BLaER1 (cell line): ENCODE measurements at regions not wholly inside any gene's neighbourhood (a gene's known extent, or its start where the extent isn't known, plus 50 kb on each side); places are given as distances from the start of the nearest gene placed in this dataset.

Experiments used
- H3K27ac ChIP-seq: shearing (Covaris generic); formaldehyde crosslinking; 2 replicates; pipeline ENCODE4 v1.8.1; 2022
- H3K27me3 ChIP-seq: shearing (Covaris generic); formaldehyde crosslinking; 2 replicates; pipeline ENCODE4 v1.8.1; 2022
- H3K36me3 ChIP-seq: shearing (Covaris generic); formaldehyde crosslinking; 2 replicates; pipeline ENCODE4 v1.8.1; 2022
- H3K4me1 ChIP-seq: shearing (Covaris generic); formaldehyde crosslinking; 2 replicates; pipeline ENCODE4 v1.8.1; 2022
- H3K4me2 ChIP-seq: shearing (Covaris generic); formaldehyde crosslinking; 2 replicates; pipeline ENCODE4 v1.8.1; 2022
- H3K4me3 ChIP-seq: shearing (Covaris generic); formaldehyde crosslinking; 2 replicates; pipeline ENCODE4 v1.8.1; 2022
- H3K9ac ChIP-seq: shearing (Covaris generic); formaldehyde crosslinking; 2 replicates; pipeline ENCODE4 v1.8.1; 2022
- H3K9me3 ChIP-seq: shearing (Covaris generic); formaldehyde crosslinking; 2 replicates; pipeline ENCODE4 v1.8.1; 2022
- H4K20me1 ChIP-seq: shearing (Covaris generic); formaldehyde crosslinking; 2 replicates; pipeline ENCODE4 v1.8.1; 2022
- Cebpa-rat ChIP-seq: shearing (Covaris generic); IDR thresholded peaks from 2 replicates; pipeline ENCODE4 v1.8.1; 2022

DNA sequence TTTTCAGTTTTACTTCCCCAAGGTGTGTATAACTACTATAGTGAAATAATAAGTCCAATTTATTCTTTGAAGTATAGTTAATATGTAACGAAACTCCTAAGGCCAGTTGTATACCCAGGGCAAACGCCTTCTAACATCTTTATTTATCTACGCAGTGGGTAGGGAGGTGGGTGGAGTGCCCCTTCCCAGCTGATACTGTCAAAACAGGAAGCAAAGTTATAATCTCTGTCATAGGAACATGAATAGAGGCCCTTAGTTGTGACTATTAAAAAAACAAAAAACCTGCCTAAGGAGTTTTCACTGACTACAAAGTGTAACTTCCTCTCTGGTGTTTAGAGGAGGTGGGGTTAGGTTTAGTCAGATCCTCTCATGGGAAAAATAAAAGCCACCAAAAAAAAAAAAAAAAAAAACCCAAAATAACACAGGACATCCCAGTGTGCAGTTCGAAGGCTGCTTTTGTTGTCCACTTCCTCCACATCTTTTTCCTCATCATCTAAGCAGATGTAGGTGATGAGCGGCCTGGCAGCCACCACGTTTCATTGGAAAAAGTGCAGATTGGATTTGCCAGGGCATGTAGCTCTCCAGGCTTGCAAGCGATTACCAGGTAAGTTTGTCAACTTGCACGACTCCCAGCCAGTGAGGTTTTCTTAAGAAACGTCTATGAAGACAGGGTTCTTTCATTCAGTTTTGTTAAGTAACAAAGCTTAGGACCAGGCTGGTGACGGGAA, 58.7 kb downstream of the UTRN start:
- Histone ChIP-seq H3K4me3 (peak overlapping the region; percentile 70), H3K4me1 (peaks cover 72% of the 10 kb centered on the region), H3K27ac (peak overlapping the region; percentile 88), H4K20me1 (no peaks in the 10 kb centered on the region), H3K27me3 (no peaks in the 10 kb centered on the region), H3K9me3 (no peaks in the 10 kb centered on the region), H3K4me2 (peak overlapping the region; percentile 98), H3K9ac (peak overlapping the region; percentile 85), H3K36me3 (no peaks in the 10 kb centered on the region)
- TF ChIP-seq Cebpa-rat, result no peak

DNA sequence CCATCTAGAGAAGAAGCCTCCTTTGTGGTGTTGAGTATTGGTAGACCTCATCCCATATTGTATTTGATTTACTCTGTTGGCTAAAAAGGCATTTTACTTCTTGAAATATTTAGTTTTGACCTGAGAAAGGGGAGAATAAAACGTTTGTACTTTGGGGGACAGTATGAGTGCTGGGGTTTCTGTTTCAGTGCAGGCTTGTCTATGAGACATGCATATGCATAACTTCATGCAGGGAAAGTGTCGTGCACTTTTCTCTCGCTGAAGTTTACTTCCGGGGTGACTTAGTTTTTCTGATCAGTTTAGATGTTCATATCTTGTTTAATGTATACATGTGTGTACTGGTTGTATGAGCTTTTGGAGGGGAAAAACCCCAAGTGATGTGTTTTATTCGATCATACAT, 59.5 kb downstream of the UTRN start:
- no peaks in the 10 kb centered on the region for H3K36me3 ChIP-seq
- H3K9me3 ChIP-seq, result no peaks in the 10 kb centered on the region
- peaks cover 72% of the 10 kb centered on the region for H3K4me1 ChIP-seq
- no peaks in the 10 kb centered on the region for H4K20me1 ChIP-seq
- peak overlapping the region; percentile 88 for H3K27ac ChIP-seq
- H3K4me2 ChIP-seq, result peak overlapping the region; percentile 98
- no peaks in the 10 kb centered on the region for H3K27me3 ChIP-seq
- peak overlapping the region; percentile 70 for H3K4me3 ChIP-seq
- no peak for TF ChIP-seq Cebpa-rat
- peak overlapping the region; percentile 85 for H3K9ac ChIP-seq

DNA sequence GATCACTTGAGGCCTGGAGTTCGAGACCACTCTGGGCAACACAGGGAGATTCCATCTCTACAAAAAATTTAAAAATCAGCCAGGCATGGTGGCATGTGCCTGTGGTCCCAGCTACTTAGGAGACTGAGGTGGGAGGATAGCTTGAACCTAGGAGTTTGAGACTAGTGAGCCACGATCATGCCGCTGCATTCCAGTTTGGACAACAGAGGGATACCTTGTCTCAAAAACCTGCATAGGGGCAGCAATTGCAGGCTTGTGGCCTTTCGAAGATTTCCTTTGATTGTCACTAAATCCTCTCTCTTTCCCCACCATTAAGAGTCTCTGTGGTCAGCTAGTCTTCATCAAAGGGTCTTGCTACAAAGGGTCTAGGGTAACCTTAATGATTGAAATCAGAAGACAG, 60.3 kb downstream of the UTRN start:
- Histone ChIP-seq H4K20me1 (no peaks in the 10 kb centered on the region), H3K9me3 (no peaks in the 10 kb centered on the region), H3K27me3 (no peaks in the 10 kb centered on the region), H3K4me1 (peaks cover 79% of the 10 kb centered on the region), H3K4me2 (peak overlapping the region; percentile 98), H3K9ac (peak overlapping the region; percentile 85), H3K4me3 (peak overlapping the region; percentile 70), H3K27ac (peak overlapping the region; percentile 88), H3K36me3 (no peaks in the 10 kb centered on the region)
- no peak for TF ChIP-seq Cebpa-rat

DNA sequence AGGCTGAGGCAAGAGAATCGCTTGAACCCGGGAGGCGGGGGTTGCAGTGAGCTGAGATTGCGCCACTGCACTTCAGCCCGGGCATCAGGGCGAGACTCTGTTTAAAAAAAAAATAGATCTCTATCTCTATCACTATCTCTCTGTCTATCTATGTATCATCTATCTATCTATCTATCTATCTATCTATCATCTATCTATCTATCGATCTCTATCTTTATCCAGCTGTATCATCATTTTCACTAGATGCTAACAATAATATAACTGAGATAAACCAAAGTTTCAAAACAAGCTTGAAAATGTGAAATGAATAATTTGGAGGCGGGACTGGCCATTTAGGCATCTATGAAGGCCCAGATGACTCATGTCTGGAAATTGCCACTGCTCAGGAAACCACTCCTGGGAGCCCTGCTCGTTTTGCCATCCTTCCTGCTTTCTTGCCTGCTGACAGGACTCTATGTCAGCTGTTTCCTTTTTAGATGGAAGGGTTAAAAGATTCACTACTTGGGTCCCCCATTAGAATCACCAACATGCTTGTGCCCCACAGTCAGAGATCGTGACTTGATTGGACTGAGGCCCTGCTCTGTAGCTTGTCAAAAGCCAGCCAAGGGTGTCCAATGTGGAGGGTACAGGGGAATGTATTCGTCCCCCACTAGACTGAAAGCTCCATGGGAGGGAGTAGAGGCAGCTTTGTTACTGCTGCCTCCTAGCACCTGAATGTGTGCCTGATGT, 61.7 kb downstream of the UTRN start:
- H4K20me1 ChIP-seq, result peaks cover 7% of the 10 kb centered on the region; the same call in 1 of the 2 replicates
- H3K9ac ChIP-seq, result no peak overlapping the region
- H3K4me3 ChIP-seq, result 0 out of 2 replicates have a peak overlapping the region, but pooled peaks have one; percentile 18
- no peaks in the 10 kb centered on the region for H3K9me3 ChIP-seq
- H3K4me1 ChIP-seq, result peaks cover 86% of the 10 kb centered on the region
- no peak for TF ChIP-seq Cebpa-rat
- peak overlapping the region; percentile 94; the same call in 1 of the 2 replicates for H3K27ac ChIP-seq
- H3K36me3 ChIP-seq, result no peaks in the 10 kb centered on the region
- peak overlapping the region; percentile 98 for H3K4me2 ChIP-seq
- no peaks in the 10 kb centered on the region for H3K27me3 ChIP-seq

DNA sequence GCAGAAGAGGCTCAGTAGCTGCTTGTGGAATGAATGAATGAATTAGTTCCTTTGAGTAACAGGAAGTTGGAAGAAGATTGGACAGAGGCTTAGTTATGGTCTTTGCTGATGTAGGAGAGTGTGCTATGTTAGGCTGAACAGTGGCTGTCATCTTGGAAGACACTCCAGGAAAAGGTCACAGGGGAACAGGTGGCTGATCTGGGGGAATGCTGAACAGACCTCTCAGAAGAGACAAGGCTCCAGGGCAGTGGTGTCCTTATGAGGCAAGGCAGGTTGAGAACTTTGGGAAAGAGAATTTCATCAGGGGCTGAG, 62.3 kb downstream of the UTRN start:
- Histone ChIP-seq H3K9me3 (no peaks in the 10 kb centered on the region), H4K20me1 (peaks cover 12% of the 10 kb centered on the region), H3K4me2 (peak overlapping the region; percentile 98), H3K36me3 (no peaks in the 10 kb centered on the region), H3K27me3 (no peaks in the 10 kb centered on the region), H3K4me3 (0 out of 2 replicates have a peak overlapping the region, but pooled peaks have one; percentile 18), H3K9ac (no peak overlapping the region), H3K27ac (peak overlapping the region; percentile 94), H3K4me1 (peaks cover 88% of the 10 kb centered on the region)
- no peak for TF ChIP-seq Cebpa-rat

DNA sequence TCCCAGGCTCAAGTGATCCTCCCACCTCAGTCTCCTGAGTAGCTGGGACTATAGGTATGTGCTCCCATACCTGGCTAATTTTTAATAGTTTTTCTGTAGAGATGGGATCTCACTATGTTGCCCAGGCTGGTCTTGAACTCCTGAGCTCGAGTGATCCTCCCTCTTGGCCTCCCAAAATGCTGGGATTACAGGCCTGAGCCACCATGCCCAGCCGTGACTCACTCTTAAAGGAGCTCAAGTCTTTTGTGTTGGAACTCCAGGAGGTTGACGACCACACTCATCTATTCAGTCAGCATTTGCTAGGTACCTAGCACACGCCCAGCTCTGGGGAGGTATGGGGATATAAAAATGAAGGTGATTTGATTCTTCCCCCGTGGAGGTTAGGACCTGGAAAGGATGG, 62.8 kb downstream of the UTRN start:
- TF ChIP-seq Cebpa-rat, result no peak
- Histone ChIP-seq H3K4me1 (peaks cover 88% of the 10 kb centered on the region), H3K9me3 (no peaks in the 10 kb centered on the region), H4K20me1 (peaks cover 18% of the 10 kb centered on the region), H3K9ac (no peak overlapping the region), H3K4me3 (no peak overlapping the region; the same call in 1 of the 2 replicates), H3K27me3 (no peaks in the 10 kb centered on the region), H3K36me3 (no peaks in the 10 kb centered on the region), H3K4me2 (peak overlapping the region; percentile 98), H3K27ac (peak overlapping the region; percentile 94)

DNA sequence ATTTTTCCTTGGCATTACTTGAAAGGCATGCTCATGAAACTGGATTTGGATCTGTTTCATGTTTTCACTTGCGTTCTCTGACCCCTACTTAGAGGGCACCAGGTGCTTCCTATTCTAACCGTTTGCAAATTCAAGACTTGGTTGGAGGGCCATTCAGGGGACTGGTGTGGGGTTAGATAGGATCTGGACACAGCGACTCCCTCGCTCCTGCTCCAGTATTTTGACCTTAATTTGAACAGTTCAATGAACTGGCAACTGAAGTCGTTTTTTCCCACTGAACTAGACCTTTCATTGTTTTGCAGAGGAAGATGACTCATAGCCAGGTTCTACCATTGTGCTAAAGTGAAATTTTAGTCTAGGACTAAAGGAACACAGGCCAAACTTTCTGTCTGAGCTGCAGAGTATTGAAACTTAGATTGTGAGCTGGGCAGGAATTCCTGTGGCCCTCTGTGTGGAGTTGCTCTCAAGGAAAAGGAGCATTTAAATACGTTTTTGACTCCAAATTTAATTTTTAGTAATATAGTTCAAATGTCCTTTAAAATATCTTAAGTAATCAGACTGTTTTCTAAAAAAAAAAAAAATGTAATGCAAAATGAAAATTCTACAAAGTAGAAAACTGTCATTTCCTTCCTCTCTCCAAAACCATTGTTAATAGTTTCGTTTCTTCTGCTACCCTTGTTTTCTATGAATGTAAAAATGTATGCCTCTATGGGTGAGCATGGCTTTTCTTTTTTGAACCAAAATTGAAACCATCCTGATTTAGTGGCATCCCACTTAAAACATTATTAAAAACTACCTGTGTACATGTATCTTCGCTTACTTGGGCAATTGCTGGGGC, 64.8 kb downstream of the UTRN start:
- Histone ChIP-seq H3K9me3 (no peaks in the 10 kb centered on the region), H3K36me3 (peaks cover 16% of the 10 kb centered on the region), H3K27me3 (no peaks in the 10 kb centered on the region), H3K4me2 (peak overlapping the region; percentile 98), H4K20me1 (peaks cover 37% of the 10 kb centered on the region), H3K27ac (peak overlapping the region; percentile 94), H3K9ac (peak overlapping the region; percentile 82), H3K4me3 (peak overlapping the region; percentile 58), H3K4me1 (peaks cover 91% of the 10 kb centered on the region)
- no peak for TF ChIP-seq Cebpa-rat

DNA sequence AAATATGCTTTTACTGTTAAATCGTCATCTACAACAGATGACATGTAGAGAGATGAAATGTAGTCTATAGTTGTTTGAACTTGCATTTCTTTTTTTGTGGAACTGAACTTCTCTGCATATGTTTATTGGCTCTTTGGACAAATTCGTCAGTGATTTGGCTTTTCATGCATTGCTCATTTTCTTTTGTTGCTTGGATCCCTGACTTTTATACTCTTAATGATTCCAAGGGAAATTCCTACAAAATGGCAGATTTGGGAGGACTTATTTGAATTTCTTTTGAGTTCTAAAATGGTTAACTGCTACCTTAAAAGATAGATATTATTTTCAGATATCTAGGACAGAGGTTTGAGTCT, 65.4 kb downstream of the UTRN start:
- peak overlapping the region; percentile 82 for H3K9ac ChIP-seq
- TF ChIP-seq Cebpa-rat, result no peak
- no peaks in the 10 kb centered on the region; the same call in 1 of the 2 replicates for H3K9me3 ChIP-seq
- H3K4me3 ChIP-seq, result peak overlapping the region; percentile 58
- peak overlapping the region; percentile 94 for H3K27ac ChIP-seq
- peaks cover 43% of the 10 kb centered on the region for H4K20me1 ChIP-seq
- no peaks in the 10 kb centered on the region for H3K27me3 ChIP-seq
- peaks cover 16% of the 10 kb centered on the region for H3K36me3 ChIP-seq
- peaks cover 85% of the 10 kb centered on the region for H3K4me1 ChIP-seq
- peak overlapping the region; percentile 98 for H3K4me2 ChIP-seq

DNA sequence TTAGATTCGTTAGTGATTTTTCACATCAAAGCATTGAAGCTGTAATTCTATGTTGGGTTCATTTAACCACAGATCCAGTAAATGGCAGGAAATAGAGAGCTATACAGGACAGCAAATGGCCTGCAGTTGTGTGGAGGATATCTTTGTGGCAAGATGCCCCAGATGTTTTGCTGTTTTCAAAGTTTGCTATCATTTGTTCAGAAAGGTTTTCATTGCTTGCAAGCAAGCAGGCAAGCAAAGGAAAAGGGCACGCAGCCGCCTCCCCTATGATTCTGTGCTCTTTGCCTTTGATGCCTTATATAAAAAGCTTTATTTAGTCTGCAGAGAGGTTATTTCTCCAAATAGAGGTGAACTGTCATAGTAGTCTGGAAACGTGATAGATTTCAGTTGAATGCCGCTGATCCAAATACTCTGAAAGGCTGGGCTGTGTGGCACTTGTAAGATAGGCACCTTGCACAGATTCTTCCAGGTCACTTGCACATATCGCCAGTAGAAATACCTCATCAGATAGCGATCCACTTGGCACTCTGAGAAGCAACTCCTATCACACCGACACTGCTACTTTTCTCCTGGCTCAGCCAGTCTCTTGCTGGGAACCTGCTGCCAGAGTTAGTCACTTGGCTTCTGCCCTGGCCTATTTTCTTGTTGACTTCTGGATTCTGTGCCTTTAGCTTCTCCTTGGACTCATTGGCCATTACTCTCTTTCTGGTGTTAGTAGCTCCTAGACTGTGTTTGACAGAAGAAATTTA, 66.4 kb downstream of the UTRN start:
- Histone ChIP-seq H3K27me3 (no peaks in the 10 kb centered on the region), H3K27ac (peak overlapping the region; percentile 94), H4K20me1 (peaks cover 54% of the 10 kb centered on the region), H3K4me1 (peaks cover 80% of the 10 kb centered on the region), H3K4me2 (peak overlapping the region; percentile 98), H3K9ac (peak overlapping the region; percentile 82), H3K4me3 (peak overlapping the region; percentile 58), H3K36me3 (peaks cover 16% of the 10 kb centered on the region), H3K9me3 (no peaks in the 10 kb centered on the region; the same call in 1 of the 2 replicates)
- no peak for TF ChIP-seq Cebpa-rat
